K562 (cell line): ENCODE measurements at regions not wholly inside any gene's neighbourhood (a gene's known extent, or its start where the extent isn't known, plus 50 kb on each side); places are given as distances from the start of the nearest gene placed in this dataset.

ENCODE experiments used
- ATAC-seq: fragments of 200-7000 bp; cut with Tn5 transposase; 3 replicates; pipeline ENCODE4 v1.9.1; 2020; ENCODE audit warnings: moderate library complexity
- BruUV-seq: library from RNA; stranded (reverse); fragments of 400-500 nt; replicated peaks from 2 replicates; lab custom pipeline; 2021; lab: Mats Ljungman, UMichigan
- CTCF ChIA-PET: fragments of 300-600 bp; formaldehyde crosslinking; extraction: SDS; loops from one replicate; lab custom pipeline; 2021; ENCODE audit warnings: low intra/inter-chr PET ratio; lab: Yijun Ruan, JAX
- POLR2A ChIA-PET: fragments of 300-600, 350-650 bp; sonication (Branson Sonifier 250); formaldehyde crosslinking; extraction: SDS; loops from one replicate; lab custom pipeline; 2021; ENCODE audit warnings: antibody characterized with exemption, inconsistent platforms; lab: Yijun Ruan, JAX
- DNase-seq, 4 experiments: peaks; one replicate each; pipeline versions ENCODE4 v3.0.0 to v3.0.0-alpha.2; 2011 to 2018; ENCODE audit warnings: low spot score in 3 of 4, mixed read lengths in 3 of 4; ENCODE audit errors: extremely low read depth in 1 of 4
- FAIRE-seq: peaks from 2 replicates; lab custom pipeline; 2011; peaks lifted over from hg19 to GRCh38; lab: Jason Lieb, UNC
- H2AFZ ChIP-seq: 2 replicates; pipeline ENCODE4 v1.6.0; 2011; ENCODE audit warnings: low read depth, low read length, control low read depth, inconsistent platforms
- H3K27ac ChIP-seq: fragments of 200-600 bp; 3 replicates; pipeline ENCODE4 v1.8.0; 2011; ENCODE audit warnings: low read depth, mild to moderate bottlenecking, control low read depth, inconsistent platforms, low read length, moderate library complexity, mixed read lengths; ENCODE audit errors: extremely low read depth
- H3K27me3 ChIP-seq, 2 experiments: fragments of 300-600 bp in 1 of 2; 2 replicates in 1 of 2; 3 replicates in 1 of 2; pipeline versions ENCODE4 v1.6.0 to v1.8.0; 2011; ENCODE audit warnings: inconsistent platforms in 2 of 2, low read length in 2 of 2, mild to moderate bottlenecking in 1 of 2, mixed read lengths in 1 of 2, moderate library complexity in 1 of 2; ENCODE audit not compliant: control insufficient read depth in 2 of 2, insufficient read depth in 2 of 2
- H3K36me3 ChIP-seq: fragments of 300-600 bp; 3 replicates; pipeline ENCODE4 v1.8.0; 2011; ENCODE audit warnings: mild to moderate bottlenecking, low read length, inconsistent platforms; ENCODE audit not compliant: control insufficient read depth, insufficient read depth
- H3K4me1 ChIP-seq, 2 experiments: fragments of 200-600 bp in 1 of 2; replicated peaks in 1 of 2; 2 replicates in 1 of 2; 3 replicates in 1 of 2; pipeline versions ENCODE4 v1.5.1 to v1.8.0; 2011; ENCODE audit warnings: inconsistent platforms in 2 of 2, low read length in 2 of 2, mild to moderate bottlenecking in 1 of 2, mixed read lengths in 1 of 2, moderate library complexity in 1 of 2; ENCODE audit not compliant: control insufficient read depth in 2 of 2, insufficient read depth in 2 of 2
- H3K4me2 ChIP-seq: 2 replicates; pipeline ENCODE4 v1.6.1; 2011; ENCODE audit warnings: low read length, control low read depth, inconsistent platforms, mixed read lengths; ENCODE audit not compliant: insufficient read depth
- H3K4me3 ChIP-seq: fragments of 200-600 bp; sonication (generic), shearing (Covaris generic); 2 replicates; pipeline ENCODE4 v1.5.1; 2016; ENCODE audit warnings: control low read depth, inconsistent platforms
- H3K79me2 ChIP-seq: fragments of 200-600 bp; 3 replicates; pipeline ENCODE4 v1.8.0; 2011; ENCODE audit warnings: low read length, inconsistent platforms; ENCODE audit not compliant: control insufficient read depth, insufficient read depth
- H3K9ac ChIP-seq, 2 experiments: 2 replicates each; pipeline versions ENCODE4 v1.6.0 to v1.6.1; 2011; ENCODE audit warnings: low read depth in 2 of 2, low read length in 2 of 2, control low read depth in 1 of 2, inconsistent platforms in 1 of 2, mild to moderate bottlenecking in 1 of 2, mixed read lengths in 1 of 2; ENCODE audit not compliant: insufficient read depth in 1 of 2
- H3K9me1 ChIP-seq: one replicate; pipeline ENCODE4 v1.6.0; 2011; ENCODE audit warnings: inconsistent platforms, mild to moderate bottlenecking, low read length, moderate library complexity; ENCODE audit not compliant: control insufficient read depth, insufficient read depth
- H3K9me3 ChIP-seq: replicated peaks from 2 replicates; pipeline ENCODE4 v1.5.1; 2011; ENCODE audit warnings: low read depth, low read length, inconsistent platforms; ENCODE audit not compliant: control insufficient read depth, insufficient read depth
- H4K20me1 ChIP-seq: replicated peaks from 2 replicates; pipeline ENCODE4 v1.6.1; 2011; ENCODE audit warnings: low read length, inconsistent platforms, mixed read lengths; ENCODE audit not compliant: control insufficient read depth, insufficient read depth
- CHD1 ChIP-seq: fragments of 200-600 bp; sonication (generic); IDR thresholded peaks from one replicate; pipeline ENCODE4 v1.6.1; 2012; ENCODE audit warnings: mild to moderate bottlenecking, moderate library complexity, low read length, inconsistent platforms
- E2F3 ChIP-seq: fragments of 250-450 bp; sonication (Bioruptor Pico); IDR thresholded peaks from 2 replicates; pipeline ENCODE4 v1.4.0; 2020; ENCODE audit warnings: mild to moderate bottlenecking
- GTF2F1 ChIP-seq: IDR thresholded peaks from 2 replicates; pipeline ENCODE4 v1.6.1; 2011; ENCODE audit warnings: low read depth, low read length, improper control_type of control experiment
- POLR2H ChIP-seq: IDR thresholded peaks from 2 replicates; pipeline ENCODE4 v1.6.1; 2016; ENCODE audit warnings: missing genetic modification characterization, low read depth, mild to moderate bottlenecking, control low read depth, missing compliant biosample characterization, moderate library complexity
- SRSF3 ChIP-seq: fragments of 200-400 bp; formaldehyde crosslinking; IDR thresholded peaks from 2 replicates; pipeline ENCODE4 v1.6.1; 2016; ENCODE audit warnings: mild to moderate bottlenecking, low read length, moderate library complexity; ENCODE audit not compliant: insufficient read depth
- WGBS: fragments of 100-300 bp; shearing (Covaris generic); methylation state at CpG from one replicate; pipeline ENCODE4 v1.1.6; 2016; ENCODE audit warnings: low coverage, mixed read lengths; ENCODE audit not compliant: insufficient coverage; ENCODE audit errors: missing lambda C conversion rate; 5-methylcytosine and 5-hydroxymethylcytosine counted together
- in situ Hi-C: fragments of 300-500 bp; cut with MboI; formaldehyde crosslinking; loops from 4 replicates; pipeline ENCODE4 v1.15.0; 2018; ENCODE audit warnings: inconsistent platforms, mixed read lengths
- intact Hi-C: fragments of 100-400 bp; cut with micrococcal nuclease; formaldehyde crosslinking; loops from 2 replicates; pipeline ENCODE4 v1.14.2; 2022
- TF ChIP-seq, protein P1 (sequence below), 2 experiments: IDR thresholded peaks; 2 replicates each; pipeline ENCODE4 v1.6.1; 2011; ENCODE audit warnings: borderline replicate concordance in 1 of 2, control low read depth in 1 of 2, low read depth in 1 of 2, low read length in 1 of 2, mild to moderate bottlenecking in 1 of 2, mixed read lengths in 1 of 2, moderate library complexity in 1 of 2; ENCODE audit not compliant: insufficient read depth in 1 of 2, insufficient read length in 1 of 2, poor library complexity in 1 of 2, severe bottlenecking in 1 of 2; ENCODE audit errors: extremely low read depth in 1 of 2
- TF ChIP-seq, protein P2 (sequence below): IDR thresholded peaks from 3 replicates; pipeline ENCODE4 v1.6.1; 2011; ENCODE audit warnings: borderline replicate concordance, mild to moderate bottlenecking; ENCODE audit not compliant: insufficient read length, insufficient read depth
- TF ChIP-seq, protein P3 (sequence below): fragments of 450-650 bp; IDR thresholded peaks from 2 replicates; pipeline ENCODE4 v1.6.1; 2018; ENCODE audit not compliant: partially characterized antibody
- TF ChIP-seq, protein P4 (sequence below), 2 experiments: fragments of 450-650 bp; IDR thresholded peaks; 2 replicates each; pipeline ENCODE4 v1.6.1; 2016

DNA sequence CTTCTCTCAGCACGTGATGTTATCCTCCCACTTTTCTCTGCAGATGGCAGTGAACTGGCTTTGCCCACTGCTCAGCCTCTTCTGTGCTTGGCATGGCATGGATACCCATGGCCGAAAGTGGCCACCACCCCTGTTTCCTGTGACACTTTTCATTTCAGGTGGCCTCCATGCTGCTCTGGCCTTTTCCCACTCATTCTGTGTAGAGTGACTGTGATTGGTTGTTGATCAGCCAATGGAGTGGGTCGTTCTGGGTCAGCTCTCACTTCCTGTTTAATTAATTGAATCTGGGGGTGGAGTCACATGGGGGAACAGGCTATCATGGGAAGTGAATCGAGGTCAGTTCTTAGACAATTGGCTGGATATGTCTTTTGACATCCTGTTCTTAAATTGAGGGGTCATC is 350.1 kb upstream of the EEF2KMT start (continued):
- TF ChIP-seq GTF2F1: no peak
- TF ChIP-seq CHD1: no peak
- TF ChIP-seq, protein P1, sequence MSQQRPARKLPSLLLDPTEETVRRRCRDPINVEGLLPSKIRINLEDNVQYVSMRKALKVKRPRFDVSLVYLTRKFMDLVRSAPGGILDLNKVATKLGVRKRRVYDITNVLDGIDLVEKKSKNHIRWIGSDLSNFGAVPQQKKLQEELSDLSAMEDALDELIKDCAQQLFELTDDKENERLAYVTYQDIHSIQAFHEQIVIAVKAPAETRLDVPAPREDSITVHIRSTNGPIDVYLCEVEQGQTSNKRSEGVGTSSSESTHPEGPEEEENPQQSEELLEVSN (IDR thresholded peaks at IDR 0.05; ENCODE audit: borderline replicate concordance in 1 of 2, extremely low read depth in 1 of 2, insufficient read depth in 1 of 2, insufficient read length in 1 of 2, low read depth in 1 of 2, low read length in 1 of 2, poor library complexity in 1 of 2, severe bottlenecking in 1 of 2): peak in 1 of 2 experiments; percentile 49
- TF ChIP-seq POLR2H (tag): no peak
- TF ChIP-seq, protein P2, sequence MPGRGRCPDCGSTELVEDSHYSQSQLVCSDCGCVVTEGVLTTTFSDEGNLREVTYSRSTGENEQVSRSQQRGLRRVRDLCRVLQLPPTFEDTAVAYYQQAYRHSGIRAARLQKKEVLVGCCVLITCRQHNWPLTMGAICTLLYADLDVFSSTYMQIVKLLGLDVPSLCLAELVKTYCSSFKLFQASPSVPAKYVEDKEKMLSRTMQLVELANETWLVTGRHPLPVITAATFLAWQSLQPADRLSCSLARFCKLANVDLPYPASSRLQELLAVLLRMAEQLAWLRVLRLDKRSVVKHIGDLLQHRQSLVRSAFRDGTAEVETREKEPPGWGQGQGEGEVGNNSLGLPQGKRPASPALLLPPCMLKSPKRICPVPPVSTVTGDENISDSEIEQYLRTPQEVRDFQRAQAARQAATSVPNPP: no peak

DNA sequence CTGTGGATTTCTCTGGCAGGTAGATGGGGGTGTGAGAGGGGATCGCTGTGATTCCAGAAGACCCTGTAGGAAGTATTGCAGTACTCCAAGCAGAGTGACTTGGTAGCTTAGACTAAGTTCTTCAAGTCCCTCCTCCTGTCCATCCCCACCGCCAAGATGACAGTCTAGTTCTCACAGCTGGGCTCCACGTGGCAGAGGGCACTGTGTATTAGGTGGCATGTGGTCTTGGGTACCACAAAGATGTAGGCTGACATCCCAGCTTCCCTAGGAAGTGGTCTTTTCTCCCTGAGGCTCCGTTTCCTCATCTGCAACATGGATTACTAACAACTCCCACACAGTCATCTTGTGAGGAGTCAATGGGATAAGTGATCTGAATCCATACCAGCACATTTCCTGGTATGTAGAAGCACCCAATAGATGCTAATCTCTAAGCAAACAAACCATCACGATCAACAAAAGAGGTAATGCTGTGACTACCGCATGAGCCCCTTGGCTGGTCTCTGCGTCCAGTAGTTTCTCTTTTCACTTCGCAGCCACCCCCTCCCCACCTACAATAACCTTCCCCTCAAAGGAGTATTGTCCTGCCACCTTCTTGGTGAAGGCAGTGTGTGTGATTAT is 349.1 kb upstream of the EEF2KMT start:
- intact Hi-C loops: no loop called here
- ChIA-PET POLR2A (no interaction called here), CTCF (no interaction called here)
- no TSS peak for BruUV-seq
- H3K4me2 ChIP-seq: no peak overlapping the region
- 2% methylated on average over 8 of the region's 8 CpGs for WGBS
- in situ Hi-C loops: no loop called here
- no peak overlapping the region for H3K27ac ChIP-seq
- no peaks in the 10 kb centered on the region for H3K36me3 ChIP-seq
- TF ChIP-seq E2F3 (CRISPR knock-in tag): no peak
- TF ChIP-seq, protein P3, sequence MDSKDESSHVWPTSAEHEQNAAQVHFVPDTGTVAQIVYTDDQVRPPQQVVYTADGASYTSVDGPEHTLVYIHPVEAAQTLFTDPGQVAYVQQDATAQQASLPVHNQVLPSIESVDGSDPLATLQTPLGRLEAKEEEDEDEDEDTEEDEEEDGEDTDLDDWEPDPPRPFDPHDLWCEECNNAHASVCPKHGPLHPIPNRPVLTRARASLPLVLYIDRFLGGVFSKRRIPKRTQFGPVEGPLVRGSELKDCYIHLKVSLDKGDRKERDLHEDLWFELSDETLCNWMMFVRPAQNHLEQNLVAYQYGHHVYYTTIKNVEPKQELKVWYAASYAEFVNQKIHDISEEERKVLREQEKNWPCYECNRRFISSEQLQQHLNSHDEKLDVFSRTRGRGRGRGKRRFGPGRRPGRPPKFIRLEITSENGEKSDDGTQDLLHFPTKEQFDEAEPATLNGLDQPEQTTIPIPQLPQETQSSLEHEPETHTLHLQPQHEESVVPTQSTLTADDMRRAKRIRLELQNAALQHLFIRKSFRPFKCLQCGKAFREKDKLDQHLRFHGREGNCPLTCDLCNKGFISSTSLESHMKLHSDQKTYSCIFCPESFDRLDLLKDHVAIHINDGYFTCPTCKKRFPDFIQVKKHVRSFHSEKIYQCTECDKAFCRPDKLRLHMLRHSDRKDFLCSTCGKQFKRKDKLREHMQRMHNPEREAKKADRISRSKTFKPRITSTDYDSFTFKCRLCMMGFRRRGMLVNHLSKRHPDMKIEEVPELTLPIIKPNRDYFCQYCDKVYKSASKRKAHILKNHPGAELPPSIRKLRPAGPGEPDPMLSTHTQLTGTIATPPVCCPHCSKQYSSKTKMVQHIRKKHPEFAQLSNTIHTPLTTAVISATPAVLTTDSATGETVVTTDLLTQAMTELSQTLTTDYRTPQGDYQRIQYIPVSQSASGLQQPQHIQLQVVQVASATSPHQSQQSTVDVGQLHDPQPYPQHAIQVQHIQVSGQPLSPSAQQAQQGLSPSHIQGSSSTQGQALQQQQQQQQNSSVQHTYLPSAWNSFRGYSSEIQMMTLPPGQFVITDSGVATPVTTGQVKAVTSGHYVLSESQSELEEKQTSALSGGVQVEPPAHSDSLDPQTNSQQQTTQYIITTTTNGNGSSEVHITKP: no peak
- no peak for TF ChIP-seq SRSF3
- TF ChIP-seq, protein P4, sequence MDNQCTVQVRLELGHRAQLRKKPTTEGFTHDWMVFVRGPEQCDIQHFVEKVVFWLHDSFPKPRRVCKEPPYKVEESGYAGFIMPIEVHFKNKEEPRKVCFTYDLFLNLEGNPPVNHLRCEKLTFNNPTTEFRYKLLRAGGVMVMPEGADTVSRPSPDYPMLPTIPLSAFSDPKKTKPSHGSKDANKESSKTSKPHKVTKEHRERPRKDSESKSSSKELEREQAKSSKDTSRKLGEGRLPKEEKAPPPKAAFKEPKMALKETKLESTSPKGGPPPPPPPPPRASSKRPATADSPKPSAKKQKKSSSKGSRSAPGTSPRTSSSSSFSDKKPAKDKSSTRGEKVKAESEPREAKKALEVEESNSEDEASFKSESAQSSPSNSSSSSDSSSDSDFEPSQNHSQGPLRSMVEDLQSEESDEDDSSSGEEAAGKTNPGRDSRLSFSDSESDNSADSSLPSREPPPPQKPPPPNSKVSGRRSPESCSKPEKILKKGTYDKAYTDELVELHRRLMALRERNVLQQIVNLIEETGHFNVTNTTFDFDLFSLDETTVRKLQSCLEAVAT (IDR thresholded peaks at IDR 0.05): no peak
- TF ChIP-seq, all 486 proteins: peak for 0
- no peak for ATAC-seq
- Histone ChIP-seq H3K9me3 (no peaks in the 10 kb centered on the region), H3K27me3 (no peaks in the 10 kb centered on the region; a peak in 1 of 5 replicates), H3K9me1 (no peaks in the 10 kb centered on the region), H3K79me2 (no peaks in the 10 kb centered on the region), H3K4me3 (no peak overlapping the region), H2AFZ (no peak overlapping the region), H3K4me1 (no peaks in the 10 kb centered on the region), H3K9ac (no peak overlapping the region), H4K20me1 (no peaks in the 10 kb centered on the region)
- DNase-seq: no peak
- no peak for FAIRE-seq
